ENCODE measurements at regions not wholly inside any gene's neighbourhood (a gene's known extent, or its start where the extent isn't known, plus 50 kb on each side); places are given as distances from the start of the nearest gene placed in this dataset.

DNA sequence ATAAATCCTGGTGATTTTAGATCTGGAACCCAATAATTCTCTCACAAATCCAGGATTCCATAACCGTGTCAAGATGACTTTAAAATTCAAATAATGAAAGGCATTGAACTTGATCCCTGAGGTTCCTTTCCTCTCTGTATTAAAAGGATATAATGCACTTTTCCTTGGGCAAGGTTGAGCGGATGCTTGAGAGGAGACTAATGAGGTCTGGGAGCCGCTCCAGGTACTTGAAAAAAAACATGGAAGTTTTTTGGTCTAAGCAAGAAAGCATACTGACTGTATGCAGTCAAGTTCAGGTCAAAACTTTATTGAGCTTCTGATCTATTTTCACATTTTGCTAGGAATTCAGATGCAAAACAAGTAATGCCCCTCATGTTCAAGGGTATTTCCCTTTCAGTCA, 318.5 kb downstream of the RAD51AP2 start:
- Mint-ChIP-seq H3K4me1 (peaks cover 0 to 3% of the 10 kb centered on the region in 2 experiments; a peak in 1 of 4 replicates), H3K27ac (no peak overlapping the region), H3K36me3 (ENCODE audit: insufficient read depth in 1 of 3, low read depth in 3 of 3) (no peaks in the 10 kb centered on the region; a peak in 1 of 7 replicates), H3K9me3 (no peaks in the 10 kb centered on the region), H3K4me3 (no peak overlapping the region), H3K27me3 (ENCODE audit: low read depth) (no peaks in the 10 kb centered on the region; the same call in 1 of the 2 replicates)
- Histone ChIP-seq H3K14ac (ENCODE audit: insufficient read depth, low read length) (no peak overlapping the region), H2AFZ (ENCODE audit: low read length) (no peak overlapping the region), H4K8ac (replicated peaks; ENCODE audit: insufficient read length, low read depth, low read length) (no peak overlapping the region), H3K4ac (ENCODE audit: low read depth, low read length) (no peak overlapping the region), H2BK20ac (ENCODE audit: low read depth, low read length, poor library complexity, severe bottlenecking) (no peak overlapping the region), H3K4me2 (ENCODE audit: insufficient read depth, insufficient read length, low read length) (no peak overlapping the region), H3K9ac (ENCODE audit: extremely low read depth, insufficient read length, low read length) (no peak overlapping the region), H2BK120ac (ENCODE audit: low read depth, low read length, poor library complexity, severe bottlenecking) (no peak overlapping the region), H2BK5ac (ENCODE audit: insufficient read length, low read length) (no peak overlapping the region), H3K23ac (ENCODE audit: insufficient read length, low read depth, low read length) (no peak overlapping the region), H2BK12ac (ENCODE audit: insufficient read length, low read depth, low read length) (no peak overlapping the region), H3K23me2 (ENCODE audit: insufficient read length, low read depth, low read length, poor library complexity, severe bottlenecking) (no peaks in the 10 kb centered on the region), H2BK15ac (ENCODE audit: low read depth, low read length) (no peak overlapping the region), H3K4me1 (ENCODE audit: insufficient read depth, low read length) (no peaks in the 10 kb centered on the region), H2AK5ac (ENCODE audit: insufficient read length, low read length) (no peak overlapping the region), H3K79me1 (ENCODE audit: insufficient read depth, low read depth, low read length, poor library complexity, severe bottlenecking) (no peaks in the 10 kb centered on the region), H3K27ac (ENCODE audit: insufficient read length, low read depth, low read length) (no peak overlapping the region), H3T11ph (ENCODE audit: low read length) (no peak overlapping the region), H3K18ac (ENCODE audit: insufficient read length, low read depth, low read length) (no peak overlapping the region), H3K79me2 (ENCODE audit: insufficient read depth, low read length) (no peaks in the 10 kb centered on the region), H3K27me3 (ENCODE audit: insufficient read depth, low read length) (no peaks in the 10 kb centered on the region), H4K5ac (ENCODE audit: insufficient read length, low read depth, low read length) (no peak overlapping the region), H3K9me3 (ENCODE audit: control insufficient read depth, low read depth, low read length) (no peaks in the 10 kb centered on the region), H4K91ac (ENCODE audit: insufficient read length, low read depth, low read length) (no peak overlapping the region), H4K20me1 (ENCODE audit: control insufficient read depth, insufficient read depth, insufficient read length) (no peaks in the 10 kb centered on the region), H3K56ac (ENCODE audit: insufficient read length, low read depth, low read length) (no peak overlapping the region)
- no CpG with 5 or more reads among the region's 3 CpGs for WGBS (ENCODE audit: extremely low coverage, insufficient read length, low lambda C conversion rate)
- no peak for DNase-seq
- TF ChIP-seq CTCF (conservative IDR thresholded peaks at IDR 0.05) = no peak

Data from H9 (cell line).